ENCODE measurements at regions not wholly inside any gene's neighbourhood (a gene's known extent, or its start where the extent isn't known, plus 50 kb on each side); places are given as distances from the start of the nearest gene placed in this dataset.
"Not testable (repeated sequence)": the region's sequence is repeated elsewhere in the genome, so short reads cannot be mapped to it uniquely, and the experiment has no call there.

DNA sequence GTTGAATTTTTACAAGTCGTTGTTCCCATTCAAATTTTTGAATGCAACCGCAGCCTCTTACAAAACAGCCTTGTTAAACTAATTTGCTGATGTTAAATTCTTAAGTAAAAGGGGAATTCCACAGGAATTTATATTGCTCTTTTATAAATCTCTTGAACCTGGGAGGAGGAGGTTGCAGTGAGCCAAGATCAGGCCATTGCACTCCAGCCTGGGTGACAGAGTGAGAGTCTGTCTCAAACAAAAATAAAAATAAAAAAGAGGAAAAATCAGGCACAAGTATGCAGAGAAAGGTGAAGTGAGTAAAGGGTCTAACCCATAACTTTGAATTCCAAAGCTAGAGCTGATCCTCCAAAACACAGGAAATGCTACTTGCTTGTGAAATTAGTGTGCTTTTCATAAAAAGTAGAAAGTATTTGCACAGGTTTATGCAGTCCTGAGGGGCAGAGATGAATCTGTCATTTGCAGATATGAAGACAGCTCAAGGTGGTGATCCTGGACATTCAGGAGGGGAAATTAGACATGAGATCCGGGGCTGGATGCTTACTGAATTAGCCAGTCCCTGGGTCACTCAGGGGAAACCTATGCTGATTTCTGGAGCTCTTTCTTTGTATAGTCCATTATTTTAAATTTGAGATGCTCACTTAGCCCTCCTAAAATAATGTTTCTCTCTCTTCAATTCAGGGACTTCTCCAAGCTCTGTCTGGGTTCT lies 53.7 kb downstream of the OR11H2 start:
- peak; percentile 88 for FAIRE-seq

DNA sequence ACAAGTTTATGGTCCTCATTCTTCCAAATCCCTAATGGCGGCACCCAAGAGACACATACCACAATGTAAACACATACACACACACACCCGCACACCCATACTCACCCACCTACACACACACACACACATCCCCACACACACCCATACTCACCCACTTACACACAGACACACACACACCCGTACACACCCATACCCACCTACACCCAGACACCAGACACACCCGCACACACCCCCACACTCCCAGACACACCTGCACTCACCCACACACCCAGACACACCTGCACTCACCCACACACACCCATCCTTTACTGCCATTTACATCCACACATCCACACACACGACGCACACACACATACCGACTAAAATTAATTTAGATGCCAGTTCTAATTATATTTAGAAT lies 55.0 kb downstream of the OR11H2 start:
- not testable (repeated sequence) for FAIRE-seq

DNA sequence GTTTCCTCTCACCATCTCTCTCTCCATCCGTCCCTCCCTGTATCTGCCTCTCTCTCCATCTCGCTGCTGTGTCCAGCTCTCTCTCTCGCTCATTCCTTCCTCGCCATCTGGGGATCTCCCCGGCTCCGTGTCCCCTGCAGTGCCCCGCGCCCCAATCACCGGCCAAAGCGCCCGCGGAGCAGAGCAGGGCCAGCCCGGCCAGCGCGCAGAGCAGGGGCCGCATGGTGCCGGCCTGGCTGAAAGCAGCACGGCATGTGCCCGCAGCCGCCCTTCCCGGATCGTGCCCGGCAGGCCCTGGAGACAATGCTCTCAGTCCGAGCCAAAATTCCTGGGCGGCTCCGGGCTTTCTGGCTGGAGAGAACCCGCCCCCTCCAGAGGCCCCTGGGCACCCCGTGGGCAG lies 75.1 kb downstream of the OR11H2 start:
- not testable (repeated sequence) for FAIRE-seq

DNA sequence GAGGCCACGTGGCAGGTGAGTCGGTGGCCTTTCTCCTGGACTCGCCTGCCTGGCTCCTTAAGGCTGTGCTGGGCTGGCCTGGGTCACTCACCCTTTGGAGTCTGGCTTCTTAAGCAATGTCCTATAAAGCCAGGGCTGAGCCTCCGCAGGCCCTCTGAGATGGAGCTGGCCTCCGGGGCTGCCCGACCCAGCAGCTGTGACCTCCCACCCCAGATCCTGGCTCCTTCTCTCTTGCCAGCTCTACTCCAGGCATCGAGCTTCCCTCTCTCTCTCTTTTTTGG lies 75.7 kb downstream of the OR11H2 start:
- FAIRE-seq = not testable (repeated sequence)

DNA sequence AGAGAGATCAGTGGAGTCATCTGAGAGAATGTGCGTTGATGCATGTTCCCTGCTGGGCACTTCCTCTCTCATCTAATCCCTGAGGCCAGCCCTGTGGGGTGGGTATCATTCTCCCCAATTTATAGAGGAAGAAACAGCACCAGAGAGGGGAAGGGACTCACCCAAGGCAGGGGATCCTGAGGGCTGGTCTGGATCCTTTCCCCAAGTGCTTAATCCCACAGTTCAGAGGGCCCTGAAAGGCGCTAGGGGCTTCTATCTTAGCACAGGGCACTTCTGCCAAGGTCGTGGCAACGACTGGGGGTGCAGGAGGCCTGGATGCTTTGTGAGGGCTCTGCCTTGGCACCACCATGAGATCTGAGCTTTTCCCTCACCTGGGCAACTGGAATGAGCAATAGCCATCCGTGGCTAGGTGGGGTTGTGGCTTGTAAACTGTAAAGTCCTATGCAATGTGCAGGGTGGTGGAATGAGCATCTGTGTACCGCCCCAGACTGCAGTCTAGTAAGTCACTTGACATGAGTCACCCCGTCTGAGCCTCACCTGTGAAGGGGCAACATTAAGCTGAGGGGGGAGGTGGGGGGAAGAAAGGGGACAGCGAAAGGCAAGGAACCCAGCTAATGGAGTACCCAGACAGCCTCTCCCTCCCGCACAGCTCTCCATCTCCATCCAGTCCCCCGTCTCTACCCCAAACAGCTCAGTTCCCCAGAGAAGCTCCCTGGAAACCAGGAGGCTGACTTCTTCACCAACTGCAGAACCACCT lies 76.2 kb downstream of the OR11H2 start:
- peak; percentile 98 for FAIRE-seq

DNA sequence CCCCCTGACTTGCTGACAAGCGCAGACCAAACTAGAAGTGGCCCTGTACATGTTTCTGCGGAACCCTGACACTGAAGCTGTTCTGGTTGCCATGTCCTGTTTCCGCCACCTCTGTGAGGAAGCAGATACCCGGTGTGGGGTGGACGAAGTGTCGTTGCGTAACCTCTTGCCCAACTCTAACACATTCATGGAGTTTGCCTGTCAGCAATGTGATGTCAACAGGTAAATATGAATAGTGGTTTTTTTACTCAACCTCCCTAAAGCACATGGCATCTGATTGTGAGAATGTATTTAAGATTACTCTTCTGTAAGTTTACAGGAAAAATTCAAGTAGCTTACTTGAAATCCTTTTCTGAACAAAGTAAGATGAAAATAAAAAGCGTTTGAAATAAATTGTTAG lies 100.1 kb downstream of the OR11H2 start:
- FAIRE-seq = not testable (repeated sequence)

Measured in G401.6 (cell line).